BJ (cell line): ENCODE measurements at regions not wholly inside any gene's neighbourhood (a gene's known extent, or its start where the extent isn't known, plus 50 kb on each side); places are given as distances from the start of the nearest gene placed in this dataset.
A peak's percentile ranks its signal among the peaks of the same experiment; 100 is the strongest.

Experiments used
- CTCF ChIA-PET: fragments of 350-600 bp; formaldehyde crosslinking; extraction: SDS; loops from one replicate; lab custom pipeline; 2021; ENCODE audit warnings: antibody characterized with exemption, inconsistent platforms; lab: Yijun Ruan, JAX
- POLR2A ChIA-PET: fragments of 300-600 bp; sonication (Branson Sonifier 250); formaldehyde crosslinking; extraction: SDS; loops from one replicate; lab custom pipeline; 2021; ENCODE audit warnings: antibody characterized with exemption; lab: Charles Lee
- DNase-seq: peaks from one replicate; pipeline ENCODE4 v3.0.0-alpha.2; 2011; ENCODE audit warnings: low read depth
- H3K27me3 ChIP-seq: 2 replicates; pipeline ENCODE4 v1.6.0; 2011; ENCODE audit warnings: low read length; ENCODE audit not compliant: control insufficient read depth, insufficient read depth
- H3K36me3 ChIP-seq: 2 replicates; pipeline ENCODE4 v1.5.1; 2011; ENCODE audit warnings: low read length; ENCODE audit not compliant: control insufficient read depth, insufficient read depth
- H3K4me3 ChIP-seq: 2 replicates; pipeline ENCODE4 v1.5.1; 2011; ENCODE audit warnings: low read depth, mild to moderate bottlenecking, control low read depth, low read length
- CTCF ChIP-seq: IDR thresholded peaks from 2 replicates; pipeline ENCODE4 v1.5.1; 2011; ENCODE audit warnings: low read depth, mild to moderate bottlenecking, control low read depth, inconsistent platforms, low read length, moderate library complexity; ENCODE audit not compliant: insufficient read depth

GRCh38 chrX:150201841-150202240, 161.3 kb upstream of the MAMLD1 start:
- Histone ChIP-seq H3K27me3 (no peaks in the 10 kb centered on the region), H3K36me3 (no peaks in the 10 kb centered on the region), H3K4me3 (no peak overlapping the region)
- TF ChIP-seq CTCF, result no peak
- no peak for DNase-seq
- ChIA-PET CTCF (no interaction called here), POLR2A (no interaction called here)

- TF ChIP-seq CTCF, result no peak
- no peaks in the 10 kb centered on the region for H3K27me3 ChIP-seq
- DNase-seq, result peak; percentile 19
- CTCF ChIA-PET, result interaction anchor here (0.8 to 1.3 kb wide), 3 partner anchors 150 to 252 kb away, joined by 3 to 5 read pairs (median 3); no protein-coding TSS in a partner anchor
- POLR2A ChIA-PET, result no interaction called here
- H3K36me3 ChIP-seq, result no peaks in the 10 kb centered on the region
- H3K4me3 ChIP-seq, result no peak overlapping the region
Observed at GRCh38 chrX:150202641-150203247, 160.4 kb upstream of the MAMLD1 start.

GRCh38 chrX:150203248-150203645, 159.9 kb upstream of the MAMLD1 start:
- H3K27me3 ChIP-seq, result no peaks in the 10 kb centered on the region
- ChIA-PET POLR2A (no interaction called here), CTCF (interaction anchor here (0.8 to 1.3 kb wide), 3 partner anchors 150 to 253 kb away, joined by 3 to 5 read pairs (median 3); no protein-coding TSS in a partner anchor)
- no peak overlapping the region for H3K4me3 ChIP-seq
- no peak for TF ChIP-seq CTCF
- no peaks in the 10 kb centered on the region for H3K36me3 ChIP-seq
- DNase-seq, result no peak

- no peak for DNase-seq
- H3K36me3 ChIP-seq, result no peaks in the 10 kb centered on the region
- CTCF ChIA-PET, result no interaction called here
- no peak for TF ChIP-seq CTCF
- POLR2A ChIA-PET, result no interaction called here
- no peak overlapping the region for H3K4me3 ChIP-seq
- no peaks in the 10 kb centered on the region for H3K27me3 ChIP-seq
Observed at GRCh38 chrX:150205011-150205410, 158.1 kb upstream of the MAMLD1 start.

- POLR2A ChIA-PET, result no interaction called here
Observed at GRCh38 chrX:150207733-150208132, 155.4 kb upstream of the MAMLD1 start.

More at GRCh38 chrX:150207733-150208132, 155.4 kb upstream of the MAMLD1 start:
- no peaks in the 10 kb centered on the region for H3K27me3 ChIP-seq
- no peak for TF ChIP-seq CTCF
- no peak for DNase-seq
- H3K36me3 ChIP-seq, result no peaks in the 10 kb centered on the region
- CTCF ChIA-PET, result no interaction called here
- H3K4me3 ChIP-seq, result no peak overlapping the region
